D341Med (cell line): ENCODE measurements at regions not wholly inside any gene's neighbourhood (a gene's known extent, or its start where the extent isn't known, plus 50 kb on each side); places are given as distances from the start of the nearest gene placed in this dataset.
A peak's percentile ranks its signal among the peaks of the same experiment; 100 is the strongest.
"Not testable (repeated sequence)": the region's sequence is repeated elsewhere in the genome, so short reads cannot be mapped to it uniquely, and the experiment has no call there.

ENCODE experiments used
- DNase-seq: peaks from one replicate; pipeline ENCODE4 v3.0.0; 2012; ENCODE audit warnings: low spot score

DNA sequence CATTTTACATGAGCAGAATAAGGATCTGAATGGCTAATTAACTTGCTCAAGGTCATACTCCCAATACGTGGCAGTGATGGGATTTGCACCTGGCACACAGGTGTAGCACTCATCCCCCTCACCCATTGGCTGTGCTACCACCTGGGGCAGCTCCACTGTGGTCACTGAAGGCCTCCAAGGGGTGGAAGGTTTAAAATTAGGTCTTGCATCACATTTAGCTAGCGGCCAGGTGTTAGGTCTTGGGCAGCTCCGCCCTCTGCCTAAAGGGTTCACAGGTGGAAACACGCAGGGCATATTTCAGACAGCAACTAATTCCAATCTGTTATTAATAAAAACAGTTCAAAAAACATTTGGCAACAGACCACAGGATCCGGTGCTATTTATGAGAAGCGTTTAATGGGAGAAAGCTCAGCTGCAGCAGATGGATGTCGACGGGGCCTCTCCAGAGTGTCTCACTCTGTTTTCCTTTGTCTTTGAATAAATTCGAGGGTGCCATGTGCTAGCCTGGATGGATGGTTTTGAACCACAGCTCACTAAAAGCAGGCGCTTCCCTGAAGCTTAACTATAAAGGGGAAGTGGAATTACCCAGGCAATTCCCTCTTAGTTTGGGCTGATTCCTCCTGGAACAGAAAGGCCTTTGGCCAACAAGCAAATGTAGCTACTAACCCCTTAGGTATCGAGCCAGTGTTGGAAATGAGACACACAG lies 1017.6 kb downstream of the TYW1 start:
- DNase-seq, result no peak

DNA sequence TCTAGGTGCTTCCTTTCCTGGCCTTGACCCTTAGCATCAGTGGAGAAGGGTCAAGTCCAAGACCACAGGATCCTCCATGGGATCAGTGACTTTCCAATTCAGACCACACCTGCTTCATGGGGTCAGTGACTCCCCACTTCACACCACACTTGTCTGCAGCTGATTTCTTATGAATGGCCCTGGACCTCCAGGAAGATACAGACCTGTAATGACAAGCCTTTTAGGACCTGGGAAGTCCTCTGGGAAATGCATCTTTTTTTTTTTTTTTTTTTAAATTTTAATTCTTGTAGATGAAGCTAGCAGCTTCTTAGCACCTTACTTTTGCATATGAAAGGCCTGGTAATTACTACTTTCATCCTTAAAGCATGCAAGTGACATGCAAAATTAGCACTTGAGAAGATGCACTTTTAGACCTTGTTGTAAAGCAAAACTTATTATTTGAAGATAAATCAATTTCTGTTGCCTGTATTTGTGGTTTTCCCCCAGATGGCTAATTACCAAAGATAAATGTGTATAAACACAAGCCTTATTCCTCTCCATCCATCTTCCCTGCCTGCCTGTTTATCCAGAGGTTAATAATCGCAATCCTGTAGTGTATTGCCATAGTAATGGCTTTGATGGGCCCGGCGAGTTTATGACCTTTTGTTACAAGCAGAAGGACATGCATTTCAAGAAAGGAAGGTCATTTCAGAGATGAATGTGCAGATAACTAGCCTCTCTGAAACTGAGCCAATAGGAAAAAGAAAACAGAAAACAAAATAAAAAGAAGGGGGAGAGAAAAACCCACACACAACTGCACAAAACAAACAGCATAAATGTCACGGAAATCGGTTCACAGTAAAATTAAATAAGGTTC lies 1018.7 kb downstream of the TYW1 start:
- DNase-seq, result no peak

DNA sequence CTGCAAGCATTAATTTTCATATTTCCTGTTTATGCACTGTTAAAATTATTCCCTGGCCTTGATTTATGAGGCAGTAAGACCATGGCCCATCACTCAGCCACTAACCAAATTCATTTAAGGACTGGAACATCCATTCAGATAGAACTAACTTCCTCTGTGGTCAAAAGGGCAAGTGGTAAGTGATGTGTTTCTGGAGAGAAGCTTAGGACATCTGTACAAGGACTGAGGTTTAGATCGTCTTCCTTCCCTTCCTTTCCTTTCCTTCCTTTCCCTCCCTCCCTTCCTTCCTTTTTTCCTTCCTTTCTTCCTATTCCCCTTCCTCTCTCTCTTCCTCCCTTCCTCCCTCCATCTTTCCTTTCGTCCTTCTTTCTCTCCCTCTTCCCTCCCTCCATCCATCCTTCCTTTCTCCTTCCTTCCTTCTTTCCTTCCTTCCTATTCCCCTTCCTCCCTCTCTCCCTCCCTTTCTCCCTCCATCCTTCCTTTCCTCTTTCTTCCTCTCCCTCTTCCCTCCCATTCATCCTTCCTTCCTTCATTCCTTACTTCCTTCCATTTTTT lies 1019.4 kb downstream of the TYW1 start:
- no peak for DNase-seq

DNA sequence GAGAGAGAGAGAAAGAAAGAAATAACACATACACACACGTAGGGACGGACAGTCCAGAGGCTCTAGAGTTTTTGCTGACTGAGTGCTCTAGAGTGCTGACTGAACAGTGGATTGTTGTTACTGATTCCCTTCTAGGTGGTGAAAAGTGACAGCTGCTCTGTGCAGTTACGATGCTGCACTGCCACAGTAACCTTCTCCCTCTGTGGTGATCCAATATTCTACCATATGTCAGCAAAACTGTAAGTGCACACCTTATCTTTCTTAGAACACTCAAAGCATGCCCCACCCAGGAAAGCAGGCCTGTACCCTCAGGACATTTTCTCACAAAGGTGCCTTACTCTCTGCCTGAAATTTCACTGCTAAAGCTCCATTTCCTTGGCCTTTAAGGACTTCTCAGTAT lies 1023.5 kb downstream of the TYW1 start:
- no peak for DNase-seq

DNA sequence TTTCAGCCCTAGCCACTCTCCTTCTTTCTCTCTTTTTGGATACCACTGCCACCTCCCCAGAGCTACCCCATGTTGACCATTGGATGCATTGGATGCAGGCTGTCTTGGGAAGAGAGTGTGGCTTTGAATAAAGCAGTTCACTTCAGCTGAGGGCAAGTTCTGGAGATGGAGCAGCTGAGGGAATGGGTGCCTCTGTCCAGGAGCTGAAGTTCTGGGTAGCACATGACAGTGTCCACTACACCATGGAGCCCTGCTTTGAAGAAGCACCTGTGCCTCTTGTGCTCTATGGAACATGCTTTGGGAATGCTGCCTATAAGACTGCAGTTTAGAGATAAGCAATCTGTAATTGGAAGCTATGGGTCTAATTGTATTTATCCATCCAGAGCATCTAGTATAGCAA lies 1028.7 kb downstream of the TYW1 start:
- DNase-seq, result no peak

DNA sequence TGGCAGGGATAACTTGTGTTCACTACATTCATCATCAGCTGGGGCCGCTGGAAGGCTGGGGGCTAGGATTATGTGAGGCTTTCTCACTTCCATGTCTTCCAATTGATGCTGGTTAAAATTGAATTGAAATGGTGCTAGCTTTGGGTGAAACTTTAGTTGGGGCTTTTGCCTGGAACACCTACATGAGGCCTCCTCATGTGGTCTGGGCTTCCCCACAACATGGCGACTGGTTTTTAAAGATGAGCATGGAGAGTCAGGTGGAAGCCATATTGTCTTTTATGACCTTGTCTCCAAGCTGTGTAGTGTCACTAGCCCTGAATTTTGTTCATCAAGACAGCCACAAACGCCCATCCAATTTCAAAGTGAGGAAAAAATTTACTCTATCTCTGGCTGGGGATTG lies 1033.9 kb downstream of the TYW1 start:
- DNase-seq, result no peak

DNA sequence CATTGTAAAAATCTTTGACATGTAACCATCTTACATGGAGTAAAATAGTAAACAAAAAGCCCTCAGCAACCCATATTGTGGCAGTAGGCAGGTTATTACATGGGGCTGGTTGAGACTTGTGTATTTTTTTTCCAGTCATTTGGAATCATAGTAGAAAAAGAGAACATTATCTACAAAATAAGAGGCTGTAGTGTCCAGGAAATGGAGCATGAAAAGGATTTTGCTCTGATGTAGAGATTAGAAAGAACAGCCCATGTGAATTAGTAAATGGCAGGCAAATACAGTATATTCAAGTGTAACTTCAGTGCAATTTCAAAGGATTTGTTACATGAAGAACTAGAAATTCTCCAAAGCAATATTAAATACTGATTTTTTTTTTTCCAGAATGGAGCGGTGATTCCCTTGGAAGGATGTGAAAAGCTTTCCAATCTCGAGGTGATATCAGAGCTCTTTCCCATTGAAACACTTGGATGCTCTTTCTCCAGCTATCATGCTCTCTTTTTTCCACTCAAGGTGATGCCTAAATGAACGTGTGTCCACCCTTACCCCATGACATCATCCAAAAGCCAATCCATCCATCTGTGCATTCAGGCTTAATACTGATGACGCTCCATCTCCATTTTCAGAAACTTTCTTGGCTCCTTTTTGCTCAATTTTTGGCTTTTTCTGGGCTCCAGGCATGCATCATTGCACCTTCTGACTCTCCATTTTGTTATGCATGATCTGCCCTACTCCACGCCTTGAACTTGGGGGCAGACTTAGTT lies 1034.7 kb downstream of the TYW1 start:
- DNase-seq, result no peak

DNA sequence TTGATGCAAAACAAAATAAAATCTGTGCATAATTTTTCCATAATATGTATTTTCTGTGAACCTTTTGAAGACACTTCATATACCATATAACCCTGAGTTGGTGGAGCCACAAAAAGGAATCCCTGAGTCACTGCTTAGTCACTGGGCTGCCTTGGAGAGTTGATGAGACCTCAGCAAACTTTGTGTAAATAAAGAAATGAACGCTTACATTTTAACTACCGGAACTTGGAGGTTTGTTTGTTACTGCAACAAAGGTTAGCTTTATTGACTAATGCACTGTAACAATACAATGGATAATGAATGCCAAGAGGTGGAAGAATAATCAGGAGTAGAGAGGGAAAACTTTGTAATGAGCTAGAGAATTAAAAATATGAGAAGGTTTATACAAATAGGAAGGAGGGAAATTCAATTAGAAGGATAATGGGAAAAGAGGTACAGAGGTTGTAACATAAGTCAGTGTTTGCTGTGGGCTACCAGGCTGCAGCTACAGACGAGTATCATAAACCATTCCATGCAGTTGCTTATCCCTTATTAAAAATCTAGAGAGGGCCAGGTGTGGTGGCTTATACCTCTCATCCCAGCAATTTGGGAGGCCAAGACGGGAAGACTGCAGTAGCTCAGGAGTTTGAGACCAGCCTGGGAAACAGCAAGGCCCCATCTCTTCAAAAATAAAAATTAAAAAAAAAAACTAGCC lies 1042.1 kb downstream of the TYW1 start:
- DNase-seq, result no peak

DNA sequence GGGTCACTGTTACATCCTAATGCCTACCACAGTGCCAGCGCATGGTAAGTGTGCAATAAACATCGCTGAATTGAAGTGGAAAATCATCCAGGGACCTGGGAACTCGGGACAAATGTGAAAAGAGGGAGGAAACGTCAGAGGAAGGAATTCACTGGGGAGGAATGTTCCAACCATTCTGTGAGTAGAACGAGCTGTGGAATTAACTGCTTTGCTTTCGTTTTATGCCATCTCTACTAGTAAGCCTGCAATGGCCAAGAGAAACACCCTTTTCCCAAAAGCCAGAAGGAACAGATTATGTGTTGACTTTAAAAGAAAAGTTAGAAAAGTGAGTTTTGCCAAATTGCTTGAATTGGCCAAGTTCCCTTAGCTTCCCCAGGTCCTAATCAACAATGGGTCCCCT lies 1044.9 kb downstream of the TYW1 start:
- no peak for DNase-seq

DNA sequence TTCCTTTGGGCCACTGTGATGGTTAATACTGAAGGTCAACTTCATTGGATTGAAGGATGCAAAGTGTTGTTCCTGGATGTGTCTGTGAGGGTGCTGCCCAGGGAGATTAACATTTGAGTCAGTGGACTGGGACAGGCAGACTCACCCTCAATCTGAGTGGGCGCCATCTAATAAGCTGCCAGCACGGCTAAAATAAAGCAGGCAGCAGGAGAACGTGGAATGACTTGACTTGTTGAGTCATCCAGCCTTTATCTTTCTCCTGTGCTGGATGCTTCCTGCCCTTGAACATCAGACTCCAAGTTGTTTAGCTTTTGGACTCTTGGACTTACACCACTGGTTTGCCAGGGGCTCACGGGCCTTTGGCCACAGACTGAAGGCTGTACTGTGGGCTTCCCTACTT lies 1046.9 kb downstream of the TYW1 start:
- no peak for DNase-seq

DNA sequence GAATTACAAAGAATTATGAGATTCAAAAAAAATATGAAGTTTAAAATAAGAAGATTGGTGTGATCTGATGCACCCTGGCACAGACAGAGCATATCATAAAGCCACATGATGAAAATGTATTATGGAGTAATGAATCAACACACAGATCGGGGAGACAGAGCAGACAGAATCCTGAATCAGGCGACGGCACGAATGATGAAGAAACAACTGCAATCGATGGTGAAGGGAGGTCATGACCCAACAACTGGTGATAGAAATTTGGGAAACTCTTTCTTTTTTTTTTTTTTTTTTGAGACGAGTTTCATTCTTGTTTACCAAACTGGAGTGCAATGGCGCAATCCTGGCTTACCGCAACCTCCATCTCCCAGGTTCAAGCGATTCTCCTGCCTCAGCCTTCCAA lies 1054.0 kb downstream of the TYW1 start:
- no peak for DNase-seq

DNA sequence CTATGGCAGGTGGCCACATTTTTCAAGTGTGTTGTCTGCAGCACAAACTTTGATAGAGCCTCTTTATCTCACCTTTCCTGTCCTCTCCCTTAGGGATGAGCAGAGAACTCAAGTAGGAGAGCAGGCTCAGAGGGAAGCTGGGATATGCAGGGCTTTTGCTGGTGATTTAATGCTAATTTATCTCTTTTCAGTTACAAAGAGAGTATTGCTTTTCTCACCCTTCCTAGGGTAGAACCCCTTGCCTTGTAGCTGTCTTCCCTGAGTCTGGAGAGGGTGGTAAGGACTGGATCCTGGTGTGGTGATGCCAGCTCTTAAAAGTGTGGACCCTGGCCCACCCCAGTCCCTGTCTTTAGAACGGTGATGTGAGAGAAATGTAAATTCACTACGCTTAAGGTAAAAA lies 1061.4 kb downstream of the TYW1 start:
- DNase-seq, result no peak

DNA sequence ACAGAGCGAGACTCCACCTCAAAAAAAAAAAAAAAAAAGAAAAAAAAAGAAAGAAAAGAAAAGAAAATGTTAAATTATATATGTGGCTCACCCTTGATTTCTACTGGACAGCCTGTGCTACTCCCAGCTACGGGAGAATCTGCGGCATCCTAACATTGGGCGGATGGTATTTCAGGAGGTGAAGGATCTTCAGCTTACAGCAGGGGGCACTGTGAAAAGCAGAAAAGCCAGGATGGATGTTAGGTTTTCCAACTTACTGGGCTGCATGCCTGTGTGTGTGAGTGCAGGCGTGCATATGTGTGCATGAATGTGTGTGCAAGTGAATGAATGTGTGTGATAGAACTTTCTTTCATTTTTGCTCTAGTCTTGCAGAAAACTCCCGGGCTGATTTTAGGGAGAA lies 1066.5 kb downstream of the TYW1 start:
- peak; percentile 60 for DNase-seq

DNA sequence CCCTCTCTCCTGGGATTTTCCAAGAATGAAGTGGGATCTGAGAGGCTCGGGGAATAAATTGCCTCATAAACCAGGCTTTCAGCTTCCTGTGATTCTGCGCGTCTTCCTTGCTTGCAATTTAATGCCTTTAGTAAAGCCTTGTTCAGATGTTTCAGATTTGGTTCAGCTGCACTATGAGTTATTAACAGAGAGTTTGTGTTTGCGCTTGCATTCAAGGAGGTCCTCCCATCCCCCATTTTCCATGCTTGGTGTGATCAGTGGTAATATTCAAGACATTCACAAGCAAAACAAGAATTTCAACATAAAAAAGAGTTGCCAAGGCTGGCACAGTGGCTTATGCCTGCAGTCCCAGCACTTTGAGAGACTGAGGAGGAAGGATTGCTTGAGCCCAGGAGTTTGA lies 1068.9 kb downstream of the TYW1 start:
- DNase-seq, result no peak

DNA sequence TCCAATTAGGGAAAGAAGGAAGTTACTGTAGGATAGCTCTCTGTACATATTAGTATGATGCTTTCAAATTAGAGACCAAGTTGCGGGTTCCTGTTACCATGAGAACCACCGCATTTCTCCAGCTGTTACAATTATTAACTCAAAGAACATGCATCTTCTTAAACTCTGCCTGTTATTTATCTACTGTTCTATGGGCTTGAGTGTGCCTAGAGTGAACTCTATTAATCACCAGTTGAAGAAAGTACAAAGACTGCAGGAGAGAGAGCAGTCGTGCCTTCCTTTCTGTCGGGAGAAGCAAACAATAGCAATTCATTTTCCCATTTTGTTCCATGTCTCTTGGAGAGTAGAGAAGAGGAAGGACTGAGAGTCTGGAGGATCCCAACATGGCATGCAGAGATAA lies 1071.2 kb downstream of the TYW1 start:
- DNase-seq, result no peak

DNA sequence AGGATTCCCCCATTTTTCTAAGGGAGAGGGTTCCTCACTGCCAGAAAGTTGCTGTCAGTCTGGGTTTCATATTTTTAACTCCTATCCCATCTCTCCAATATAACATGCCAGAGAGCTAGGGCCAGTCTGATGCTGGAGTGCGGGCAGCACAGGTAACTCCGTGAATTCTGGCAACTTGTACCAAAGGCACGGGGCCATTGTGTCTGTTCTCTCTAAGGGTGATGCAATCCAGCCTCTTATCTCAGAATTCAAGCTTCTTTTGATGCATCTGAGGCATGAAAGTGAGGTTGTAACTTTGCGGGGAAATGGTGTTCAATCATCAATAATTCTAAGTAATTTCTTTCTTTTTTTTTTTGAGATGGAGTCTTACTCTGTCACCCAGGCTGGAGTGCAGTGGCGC lies 1074.4 kb downstream of the TYW1 start:
- DNase-seq, result no peak

DNA sequence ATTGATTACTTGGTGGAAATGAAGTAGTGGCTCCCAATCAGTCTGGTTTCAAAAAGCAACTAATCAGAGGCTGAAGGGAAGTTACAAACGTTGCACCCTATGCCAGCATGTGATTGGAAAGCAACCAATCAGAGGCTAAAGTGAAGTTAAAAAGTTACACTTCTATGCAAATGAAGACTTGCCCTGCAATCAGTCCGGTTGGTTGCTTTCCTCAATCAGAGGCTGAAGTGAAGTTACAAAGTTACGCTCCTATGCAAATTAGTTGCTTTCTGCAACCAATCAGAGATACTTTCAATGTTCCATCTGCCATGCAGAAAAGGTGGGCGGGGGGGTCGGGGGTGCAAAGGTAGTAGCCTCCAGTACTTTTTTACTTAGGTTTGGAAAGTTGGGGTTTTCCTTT lies 1077.1 kb downstream of the TYW1 start:
- no peak for DNase-seq

DNA sequence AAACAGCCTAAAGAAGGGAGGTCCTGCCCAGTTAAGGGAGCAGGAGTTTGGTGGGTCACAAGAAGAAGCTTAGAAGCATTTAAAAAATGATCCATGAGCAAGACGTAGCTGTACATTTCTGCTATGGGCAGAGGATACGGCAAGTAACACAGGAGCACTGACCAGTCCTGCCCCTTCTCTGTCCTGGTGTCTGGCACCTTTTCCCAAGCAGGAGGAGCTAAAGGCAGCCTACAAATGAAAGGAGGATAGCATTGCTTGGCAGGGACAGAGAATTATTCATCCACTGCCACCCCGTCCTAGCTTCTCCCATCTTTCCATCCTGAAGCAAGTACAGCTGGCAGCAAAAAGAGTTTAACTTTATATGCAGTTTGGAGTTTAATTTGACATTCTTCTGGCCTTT lies 1077.6 kb downstream of the TYW1 start:
- DNase-seq, result no peak

DNA sequence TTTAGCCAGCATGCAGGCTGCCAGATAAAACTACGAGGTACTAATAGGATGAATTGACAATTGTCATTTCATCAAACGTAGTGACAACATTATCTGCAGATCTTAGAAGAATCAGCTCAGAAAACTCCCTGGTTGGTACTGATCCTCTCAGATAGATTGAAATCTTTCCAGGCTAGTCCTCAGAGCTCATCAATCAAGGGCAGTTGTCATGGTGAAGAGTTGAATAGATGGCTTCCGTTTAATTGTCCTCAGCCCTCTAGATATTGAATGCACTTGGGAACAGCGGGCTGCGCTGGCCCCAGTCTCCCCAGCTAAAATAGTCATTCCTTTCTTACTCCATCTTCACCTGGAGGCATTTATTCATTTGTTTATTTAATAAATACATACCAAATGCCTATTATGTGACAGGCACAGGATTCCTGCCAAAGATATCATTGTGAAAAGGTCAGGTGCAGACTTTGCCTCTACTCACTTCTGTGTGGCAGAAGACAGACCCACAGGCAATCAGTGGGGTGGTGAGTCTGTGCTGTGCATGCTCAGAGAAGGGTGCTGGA lies 1081.6 kb downstream of the TYW1 start:
- DNase-seq, result no peak

DNA sequence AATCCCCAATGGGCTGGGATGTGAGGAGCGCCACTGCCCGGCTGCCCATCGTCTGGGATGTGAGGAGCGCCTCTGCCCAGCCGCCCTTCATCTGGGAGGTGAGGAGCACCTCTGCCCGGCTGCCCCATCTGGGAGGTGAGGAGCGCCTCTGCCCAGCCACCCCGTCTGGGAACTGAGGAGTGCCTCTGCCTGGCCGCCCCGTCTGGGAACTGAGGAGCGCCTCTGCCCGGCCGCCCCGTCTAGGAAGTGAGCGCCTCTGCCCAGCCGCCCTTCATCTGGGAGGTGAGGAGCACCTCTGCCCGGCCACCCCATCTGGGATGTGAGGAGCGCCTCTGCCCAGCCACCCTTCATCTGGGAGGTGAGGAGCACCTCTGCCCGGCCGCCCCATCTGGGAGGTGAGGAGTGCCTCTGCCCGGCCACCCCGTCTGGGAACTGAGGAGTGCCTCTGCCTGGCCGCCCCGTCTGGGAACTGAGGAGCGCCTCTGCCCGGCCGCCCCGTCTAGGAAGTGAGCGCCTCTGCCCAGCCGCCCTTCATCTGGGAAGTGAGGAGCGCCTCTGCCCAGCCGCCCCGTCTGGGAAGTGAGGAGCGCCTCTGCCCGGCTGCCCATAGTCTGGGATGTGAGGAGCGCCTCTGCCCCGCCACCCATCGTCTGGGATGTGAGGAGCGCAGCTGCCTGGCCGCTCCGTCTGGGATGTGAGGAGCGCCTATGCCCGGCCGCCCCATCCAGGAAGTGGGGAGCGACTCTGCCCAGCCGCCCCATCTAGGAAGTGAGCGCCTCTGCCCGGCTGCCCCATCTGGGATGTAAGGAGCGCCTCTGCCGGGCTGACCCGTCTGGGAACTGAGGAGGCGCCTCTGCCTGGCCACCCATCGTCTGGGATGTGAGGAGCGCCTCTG lies 1085.7 kb downstream of the TYW1 start:
- not testable (repeated sequence) for DNase-seq
